Transverse colon (tissue), 4 donors: ENCODE measurements at regions not wholly inside any gene's neighbourhood (a gene's known extent, or its start where the extent isn't known, plus 50 kb on each side); places are given as distances from the start of the nearest gene placed in this dataset.

ENCODE experiments used
- DNase-seq: peaks from one replicate; pipeline ENCODE4 v3.0.0-alpha.2; 2019
- H3K27ac ChIP-seq, 4 donors: fragments of 200-600 bp; sonication (generic); 2 replicates each; pipeline ENCODE4 v1.5.1; 2016 to 2018; ENCODE audit warnings: inconsistent platforms in 4 of 4
- H3K27me3 ChIP-seq: fragments of 200-600 bp; sonication (generic); 2 replicates; pipeline ENCODE4 v1.5.1; 2017; ENCODE audit warnings: inconsistent platforms
- H3K36me3 ChIP-seq, 4 donors: fragments of 200-600 bp; sonication (generic); 2 replicates each; pipeline ENCODE4 v1.5.1; 2017 to 2019; ENCODE audit warnings: inconsistent platforms in 4 of 4
- H3K4me1 ChIP-seq, 4 donors: fragments of 200-600 bp; sonication (generic); 2 replicates each; pipeline ENCODE4 v1.5.1; 2017 to 2020; ENCODE audit warnings: inconsistent platforms in 4 of 4
- H3K4me3 ChIP-seq, 4 donors: fragments of 200-600 bp; sonication (generic); 1 replicate in 1 of 4; 2 replicates in 3 of 4; pipeline versions ENCODE4 v1.5.1 to v1.6.1; 2017 to 2019; ENCODE audit warnings: inconsistent platforms in 4 of 4
- H3K9me3 ChIP-seq, 2 donors: fragments of 200-600 bp; sonication (generic); 2 replicates each; pipeline ENCODE4 v1.5.1; 2017 to 2019; ENCODE audit warnings: inconsistent platforms in 2 of 2
- EP300 ChIP-seq: sonication (generic); formaldehyde crosslinking; IDR thresholded peaks from one replicate; pipeline ENCODE4 v1.6.1; 2017; ENCODE audit warnings: antibody characterized with exemption, low read depth
- POLR2A ChIP-seq: fragments of 450-650 bp; IDR thresholded peaks from one replicate; pipeline ENCODE4 v1.6.1; 2016; ENCODE audit warnings: antibody characterized with exemption, mild to moderate bottlenecking, moderate library complexity
- POLR2AphosphoS5 ChIP-seq, 3 donors: sonication (generic); formaldehyde crosslinking; IDR thresholded peaks; one replicate each; pipeline ENCODE4 v1.6.1; 2016; ENCODE audit warnings: antibody characterized with exemption in 3 of 3
- WGBS, 2 donors: methylation state at CpG; one replicate each; pipeline ENCODE4 v1.1.5; 2018; ENCODE audit warnings: low coverage in 1 of 2; 5-methylcytosine and 5-hydroxymethylcytosine counted together
- in situ Hi-C, 4 donors: fragments of 200-750 bp; cut with MboI; loops; one replicate each; pipeline versions ENCODE4 v1.15.0 to v1.15.1; 2017; ENCODE audit warnings: low sequenced_read_pairs in 3 of 4, low pct_ligation_motif_present in 1 of 4, low pct_unique_long_range_greater_than_20kb in 1 of 4
- intact Hi-C: fragments of 100-400 bp; cut with DNase I; formaldehyde crosslinking; loops from one replicate; pipeline ENCODE4 v1.15.1; 2023; ENCODE audit warnings: low total_unique reads
- TF ChIP-seq, protein P1 (sequence below), 5 experiments: fragments of 200-600 bp in 3 of 5; fragments of 450-650 bp in 2 of 5; sonication (generic) in 3 of 5; IDR thresholded peaks; 1 replicate in 2 of 5; 2 replicates in 3 of 5; pipeline ENCODE4 v1.5.1; 2016 to 2017; ENCODE audit warnings: antibody characterized with exemption in 5 of 5, inconsistent platforms in 3 of 5, mild to moderate bottlenecking in 2 of 5, moderate library complexity in 1 of 5

DNA sequence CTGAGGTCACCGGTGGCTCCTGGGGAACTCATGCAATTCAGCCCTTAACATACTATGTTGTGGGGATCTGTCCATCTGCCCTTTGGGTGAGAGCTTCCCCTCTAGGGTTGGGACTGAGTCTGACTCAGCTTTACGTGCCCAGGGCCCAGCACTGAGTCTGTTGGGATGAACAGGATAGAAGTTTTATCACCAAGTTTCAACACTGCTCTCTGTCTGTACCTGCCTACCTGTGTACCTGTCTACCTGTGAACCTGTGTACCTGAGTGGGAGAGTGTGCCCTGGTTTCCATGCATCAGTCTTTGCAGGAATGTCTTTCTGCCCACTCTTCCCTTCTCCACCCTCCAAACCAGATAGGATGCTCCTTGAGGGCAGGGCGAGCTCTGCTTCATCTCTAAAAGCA lies 90.6 kb upstream of the POU3F1 start:
- 60 to 78% methylated on average over 1 to 3 of the region's 3 CpGs for WGBS, 2 donors
- no peaks in the 10 kb centered on the region for H3K36me3 ChIP-seq
- no peaks in the 10 kb centered on the region for H3K9me3 ChIP-seq
- no peak overlapping the region for H3K27ac ChIP-seq
- intact Hi-C loops, result no loop called here
- no peak for TF ChIP-seq EP300
- TF ChIP-seq POLR2AphosphoS5 (IDR thresholded peaks at IDR 0.05), result no peak
- TF ChIP-seq, protein P1, sequence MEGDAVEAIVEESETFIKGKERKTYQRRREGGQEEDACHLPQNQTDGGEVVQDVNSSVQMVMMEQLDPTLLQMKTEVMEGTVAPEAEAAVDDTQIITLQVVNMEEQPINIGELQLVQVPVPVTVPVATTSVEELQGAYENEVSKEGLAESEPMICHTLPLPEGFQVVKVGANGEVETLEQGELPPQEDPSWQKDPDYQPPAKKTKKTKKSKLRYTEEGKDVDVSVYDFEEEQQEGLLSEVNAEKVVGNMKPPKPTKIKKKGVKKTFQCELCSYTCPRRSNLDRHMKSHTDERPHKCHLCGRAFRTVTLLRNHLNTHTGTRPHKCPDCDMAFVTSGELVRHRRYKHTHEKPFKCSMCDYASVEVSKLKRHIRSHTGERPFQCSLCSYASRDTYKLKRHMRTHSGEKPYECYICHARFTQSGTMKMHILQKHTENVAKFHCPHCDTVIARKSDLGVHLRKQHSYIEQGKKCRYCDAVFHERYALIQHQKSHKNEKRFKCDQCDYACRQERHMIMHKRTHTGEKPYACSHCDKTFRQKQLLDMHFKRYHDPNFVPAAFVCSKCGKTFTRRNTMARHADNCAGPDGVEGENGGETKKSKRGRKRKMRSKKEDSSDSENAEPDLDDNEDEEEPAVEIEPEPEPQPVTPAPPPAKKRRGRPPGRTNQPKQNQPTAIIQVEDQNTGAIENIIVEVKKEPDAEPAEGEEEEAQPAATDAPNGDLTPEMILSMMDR (IDR thresholded peaks at IDR 0.05), result no peak
- TF ChIP-seq POLR2A, result no peak
- no peak for DNase-seq
- H3K4me3 ChIP-seq, result no peak overlapping the region
- in situ Hi-C loops, result no loop called here
- H3K27me3 ChIP-seq, result peaks cover 82% of the 10 kb centered on the region
- peaks cover 0 to 15% (median 5%) of the 10 kb centered on the region in 4 donors for H3K4me1 ChIP-seq

DNA sequence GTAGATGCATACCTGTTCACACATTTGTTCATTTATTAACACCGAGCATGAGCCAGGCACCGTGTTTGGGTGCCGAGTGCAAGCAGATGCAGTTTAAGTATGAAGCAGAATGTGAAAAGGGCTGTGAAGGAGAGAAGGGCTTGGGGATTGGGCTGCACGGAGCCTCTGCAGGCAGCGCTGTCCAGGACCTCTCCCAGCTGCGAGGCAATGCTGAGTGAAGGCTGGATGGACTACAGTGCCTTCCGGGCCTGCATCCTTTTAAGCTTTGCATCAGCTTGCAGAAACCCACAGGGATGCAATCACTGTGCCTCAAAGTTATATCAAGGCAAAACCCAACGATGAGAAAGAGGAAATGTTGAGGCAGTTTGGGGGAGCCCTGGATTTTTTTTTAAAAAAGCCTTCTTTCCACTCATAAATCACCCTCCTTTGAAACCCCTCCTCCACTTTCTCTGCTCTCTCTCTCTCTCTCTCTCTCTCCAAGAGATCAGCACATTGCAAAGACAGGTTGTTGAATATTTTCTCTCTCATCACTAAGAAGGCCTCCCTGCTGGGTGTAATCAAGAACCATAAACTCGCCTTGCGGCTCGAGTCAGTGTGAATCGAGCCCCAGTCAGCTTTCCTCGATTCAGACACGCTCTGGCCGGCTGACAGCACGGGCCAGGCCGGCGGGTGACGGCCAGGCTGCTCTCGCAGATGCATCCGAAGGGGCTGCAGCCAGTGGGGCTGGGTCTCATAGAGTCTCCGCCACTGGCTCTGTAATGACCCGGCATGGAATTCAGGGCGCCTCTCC lies 89.2 kb upstream of the POU3F1 start:
- WGBS, 2 donors, result 31 to 55% methylated on average over 8 to 14 of the region's 24 CpGs
- H3K4me3 ChIP-seq, result no peak overlapping the region
- H3K4me1 ChIP-seq, result peaks cover 0 to 15% (median 5%) of the 10 kb centered on the region in 4 donors
- no peak for TF ChIP-seq POLR2AphosphoS5 (IDR thresholded peaks at IDR 0.05)
- intact Hi-C loops, result no loop called here
- in situ Hi-C loops, result no loop called here
- DNase-seq, result no peak
- H3K36me3 ChIP-seq, result no peaks in the 10 kb centered on the region
- no peaks in the 10 kb centered on the region for H3K9me3 ChIP-seq
- H3K27ac ChIP-seq, result no peak overlapping the region
- peaks cover 80% of the 10 kb centered on the region for H3K27me3 ChIP-seq

DNA sequence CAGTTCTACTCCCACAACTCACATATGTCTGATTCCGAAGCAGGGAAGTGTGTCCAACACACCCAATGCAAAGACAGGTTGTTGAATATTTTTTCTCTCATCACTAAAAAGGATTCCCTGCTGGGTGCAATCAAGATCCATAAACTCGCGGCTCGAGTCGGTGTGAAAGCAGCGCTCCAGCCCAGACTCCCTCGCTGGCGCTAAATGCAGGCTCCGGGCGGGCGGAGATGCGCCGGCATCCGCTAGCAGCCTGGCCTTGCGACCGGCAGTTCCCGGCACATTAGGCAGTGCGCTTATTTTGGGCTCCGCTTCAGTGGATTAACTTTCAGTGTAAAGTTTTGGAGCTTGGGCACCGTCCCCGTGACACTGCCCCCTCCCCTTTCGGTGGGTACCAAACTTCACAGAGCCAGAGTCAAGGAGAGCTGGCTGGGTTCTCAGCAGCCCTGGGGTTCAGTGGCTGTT lies 87.7 kb upstream of the POU3F1 start:
- Histone ChIP-seq H3K27me3 (peaks cover 75% of the 10 kb centered on the region), H3K27ac (no peak overlapping the region), H3K4me3 (no peak overlapping the region), H3K4me1 (peaks cover 0 to 6% (median 3%) of the 10 kb centered on the region in 4 donors), H3K9me3 (no peaks in the 10 kb centered on the region), H3K36me3 (no peaks in the 10 kb centered on the region)
- WGBS, 2 donors, result 11 to 20% methylated on average over 1 to 22 of the region's 22 CpGs
- no peak for DNase-seq
- intact Hi-C loops, result no loop called here
- in situ Hi-C loops, result no loop called here
- TF ChIP-seq, protein P1 (IDR thresholded peaks at IDR 0.05), result no peak
- no peak for TF ChIP-seq POLR2AphosphoS5 (IDR thresholded peaks at IDR 0.05)
- no peak for TF ChIP-seq EP300
- TF ChIP-seq POLR2A, result no peak

DNA sequence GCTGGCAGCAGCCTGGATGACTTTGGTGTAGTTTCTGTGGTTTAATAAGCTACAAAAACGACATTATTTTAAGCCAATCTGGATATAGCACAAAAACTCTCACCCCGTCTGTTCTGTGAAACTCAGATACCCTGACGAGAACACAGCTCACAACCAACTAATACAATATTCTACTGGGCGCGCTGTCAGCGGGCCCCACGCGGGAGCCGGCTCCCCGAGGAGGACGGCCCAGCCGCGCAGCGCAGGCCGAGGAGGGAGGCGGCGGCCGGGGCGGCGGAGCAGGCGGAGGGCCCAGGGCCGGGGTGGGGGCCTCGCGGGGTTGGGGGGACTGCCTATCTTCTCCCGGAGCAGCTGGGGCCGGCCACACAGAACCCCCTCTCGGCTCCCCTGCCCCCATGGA lies 87.2 kb upstream of the POU3F1 start:
- Histone ChIP-seq H3K27ac (no peak overlapping the region), H3K9me3 (no peaks in the 10 kb centered on the region), H3K4me3 (no peak overlapping the region), H3K27me3 (peaks cover 71% of the 10 kb centered on the region), H3K4me1 (peaks cover 0 to 3% (median 2%) of the 10 kb centered on the region in 4 donors), H3K36me3 (no peaks in the 10 kb centered on the region)
- WGBS, 2 donors, result 0 to 22% methylated on average over 3 to 15 of the region's 27 CpGs
- in situ Hi-C loops (no loop called here), intact Hi-C loops (no loop called here)
- DNase-seq, result no peak
- no peak for TF ChIP-seq EP300
- no peak for TF ChIP-seq POLR2AphosphoS5 (IDR thresholded peaks at IDR 0.05)
- no peak for TF ChIP-seq POLR2A
- TF ChIP-seq, protein P1 (IDR thresholded peaks at IDR 0.05), result no peak
